Heart left ventricle (tissue), 13 donors: ENCODE measurements at regions not wholly inside any gene's neighbourhood (a gene's known extent, or its start where the extent isn't known, plus 50 kb on each side); places are given as distances from the start of the nearest gene placed in this dataset.

ENCODE experiments used
- CTCF ChIP-seq, 12 donors: fragments of 200-600 bp; sonication (generic) in 4 of 12; IDR thresholded peaks; one replicate each; pipeline versions ENCODE4 v1.5.0 to v1.8.0; 2018 to 2022; ENCODE audit warnings: antibody characterized with exemption in 12 of 12, mild to moderate bottlenecking in 5 of 12
- POLR2A ChIP-seq, 2 donors: fragments of 450-650 bp; IDR thresholded peaks; one replicate each; pipeline ENCODE4 v1.6.1; 2017; ENCODE audit warnings: antibody characterized with exemption in 2 of 2, mild to moderate bottlenecking in 2 of 2, moderate library complexity in 2 of 2
- donor health status: ischemic (EF 13 %, LVEDD 7.1; RV severe dilation, severe dysfunction).
- donor health status: DM: no; HTN: yes; CAD: no.
- donor health status: DM: no; HTN: no; CAD: no.
- donor health status: ischemic (EF 25% LVEDD 6.9; RV normal size, moderate dysfunction).
- donor health status: ischemic (EF 25% LVEDD 5.7; RV mildly dilated, moderate dysfunction).
- donor health status: ischemic (EF 35%, LVEDD 5.7; RV mildly dilated, moderate dysfunction).
- donor health status: nonischemic (EF 11% LVEDD 7.7; RV severe dilation, severe dysfunction).
- donor health status: DM: yes; HTN: yes; CAD: no.
- donor health status: PGD.
- donor health status: ischemic (EF 29% LVEDD 5.4; RV normal size, mild dysfunction).
- donor health status: nonischemic (EF 23%, LVEDD 6.1; RV moderate dilation, normal function).

- TF ChIP-seq CTCF (IDR thresholded peaks at IDR 0.05) = no peak
- TF ChIP-seq POLR2A (IDR thresholded peaks at IDR 0.05) = no peak
These were observed 222.0 kb upstream of the ADAMTS3 start for GRCh38 chr4:72791054-72791453.
